ENCODE measurements at regions not wholly inside any gene's neighbourhood (a gene's known extent, or its start where the extent isn't known, plus 50 kb on each side); places are given as distances from the start of the nearest gene placed in this dataset.
"Not testable (repeated sequence)": the region's sequence is repeated elsewhere in the genome, so short reads cannot be mapped to it uniquely, and the experiment has no call there.

DNA sequence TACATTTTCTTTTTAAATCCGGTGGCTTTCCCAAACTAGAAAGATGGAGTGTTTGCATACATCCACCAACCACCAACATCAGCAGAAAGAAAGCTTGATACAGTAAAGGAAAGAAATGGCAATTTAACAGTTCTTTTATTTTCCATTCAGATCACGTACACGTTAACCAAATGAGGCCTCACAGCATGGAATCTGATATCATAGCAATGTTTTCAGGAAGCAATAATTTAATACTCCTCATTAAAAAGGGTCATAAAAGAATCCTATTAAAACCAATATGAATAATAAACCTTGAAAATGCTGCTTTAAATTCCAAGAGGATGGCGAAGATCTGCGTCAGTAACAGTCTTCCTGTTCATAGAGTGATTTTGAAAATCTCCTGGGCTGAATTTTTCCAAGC lies 1562.1 kb downstream of the KHDRBS2 start:
- not testable (repeated sequence) for TF ChIP-seq POLR2A (IDR thresholded peaks at IDR 0.05; ENCODE audit: control extremely low read depth in 1 of 2, low read depth in 2 of 2, low read length in 2 of 2); POU5F1 (IDR thresholded peaks at IDR 0.05; ENCODE audit: low read depth, low read length); RXRA (IDR thresholded peaks at IDR 0.05; ENCODE audit: insufficient read depth, low read depth, low read length); ZNF274 (IDR thresholded peaks at IDR 0.05; ENCODE audit: borderline replicate concordance, extremely low read depth, low read length); TCF12 (IDR thresholded peaks at IDR 0.05; ENCODE audit: low read depth, low read length); EZH2 (IDR thresholded peaks at IDR 0.05; ENCODE audit: low read depth, low read length, severe bottlenecking)
- TF ChIP-seq, protein P1, sequence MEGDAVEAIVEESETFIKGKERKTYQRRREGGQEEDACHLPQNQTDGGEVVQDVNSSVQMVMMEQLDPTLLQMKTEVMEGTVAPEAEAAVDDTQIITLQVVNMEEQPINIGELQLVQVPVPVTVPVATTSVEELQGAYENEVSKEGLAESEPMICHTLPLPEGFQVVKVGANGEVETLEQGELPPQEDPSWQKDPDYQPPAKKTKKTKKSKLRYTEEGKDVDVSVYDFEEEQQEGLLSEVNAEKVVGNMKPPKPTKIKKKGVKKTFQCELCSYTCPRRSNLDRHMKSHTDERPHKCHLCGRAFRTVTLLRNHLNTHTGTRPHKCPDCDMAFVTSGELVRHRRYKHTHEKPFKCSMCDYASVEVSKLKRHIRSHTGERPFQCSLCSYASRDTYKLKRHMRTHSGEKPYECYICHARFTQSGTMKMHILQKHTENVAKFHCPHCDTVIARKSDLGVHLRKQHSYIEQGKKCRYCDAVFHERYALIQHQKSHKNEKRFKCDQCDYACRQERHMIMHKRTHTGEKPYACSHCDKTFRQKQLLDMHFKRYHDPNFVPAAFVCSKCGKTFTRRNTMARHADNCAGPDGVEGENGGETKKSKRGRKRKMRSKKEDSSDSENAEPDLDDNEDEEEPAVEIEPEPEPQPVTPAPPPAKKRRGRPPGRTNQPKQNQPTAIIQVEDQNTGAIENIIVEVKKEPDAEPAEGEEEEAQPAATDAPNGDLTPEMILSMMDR (IDR thresholded peaks at IDR 0.05; ENCODE audit: control extremely low read depth in 1 of 3, insufficient read depth in 1 of 3, low read depth in 1 of 3, low read length in 3 of 3), result not testable (repeated sequence)

Measured in H1 (cell line).